Nephron progenitor cell (in vitro differentiated cells): ENCODE measurements at regions not wholly inside any gene's neighbourhood (a gene's known extent, or its start where the extent isn't known, plus 50 kb on each side); places are given as distances from the start of the nearest gene placed in this dataset.
A peak's percentile ranks its signal among the peaks of the same experiment; 100 is the strongest.

Experiments used
- DNase-seq: peaks from one replicate; pipeline ENCODE4 v3.0.0; 2021
- H3K27ac Mint-ChIP-seq: 2 replicates; pipeline ENCODE4 v1.8.0; 2021; ENCODE audit warnings: mild to moderate bottlenecking, moderate library complexity, mixed read lengths
- H3K27me3 Mint-ChIP-seq: 2 replicates; pipeline ENCODE4 v1.8.0; 2021; ENCODE audit warnings: mild to moderate bottlenecking, low read depth, mixed read lengths; ENCODE audit not compliant: poor library complexity
- H3K36me3 Mint-ChIP-seq: 2 replicates; pipeline ENCODE4 v1.8.0; 2021; ENCODE audit warnings: low read depth, mixed read lengths
- H3K4me1 Mint-ChIP-seq: 2 replicates; pipeline ENCODE4 v1.8.0; 2021; ENCODE audit warnings: mixed read lengths
- H3K4me3 Mint-ChIP-seq: 2 replicates; pipeline ENCODE4 v1.8.0; 2021; ENCODE audit warnings: mild to moderate bottlenecking, moderate library complexity, mixed read lengths
- H3K9me3 Mint-ChIP-seq: 2 replicates; pipeline ENCODE4 v1.8.0; 2021; ENCODE audit warnings: mild to moderate bottlenecking, moderate library complexity, mixed read lengths
- TF ChIP-seq, protein P1 (sequence below): fragments of 200-600 bp; sonication (generic); IDR thresholded peaks from 2 replicates; pipeline ENCODE4 v1.5.0; 2021; ENCODE audit warnings: antibody characterized with exemption

DNA sequence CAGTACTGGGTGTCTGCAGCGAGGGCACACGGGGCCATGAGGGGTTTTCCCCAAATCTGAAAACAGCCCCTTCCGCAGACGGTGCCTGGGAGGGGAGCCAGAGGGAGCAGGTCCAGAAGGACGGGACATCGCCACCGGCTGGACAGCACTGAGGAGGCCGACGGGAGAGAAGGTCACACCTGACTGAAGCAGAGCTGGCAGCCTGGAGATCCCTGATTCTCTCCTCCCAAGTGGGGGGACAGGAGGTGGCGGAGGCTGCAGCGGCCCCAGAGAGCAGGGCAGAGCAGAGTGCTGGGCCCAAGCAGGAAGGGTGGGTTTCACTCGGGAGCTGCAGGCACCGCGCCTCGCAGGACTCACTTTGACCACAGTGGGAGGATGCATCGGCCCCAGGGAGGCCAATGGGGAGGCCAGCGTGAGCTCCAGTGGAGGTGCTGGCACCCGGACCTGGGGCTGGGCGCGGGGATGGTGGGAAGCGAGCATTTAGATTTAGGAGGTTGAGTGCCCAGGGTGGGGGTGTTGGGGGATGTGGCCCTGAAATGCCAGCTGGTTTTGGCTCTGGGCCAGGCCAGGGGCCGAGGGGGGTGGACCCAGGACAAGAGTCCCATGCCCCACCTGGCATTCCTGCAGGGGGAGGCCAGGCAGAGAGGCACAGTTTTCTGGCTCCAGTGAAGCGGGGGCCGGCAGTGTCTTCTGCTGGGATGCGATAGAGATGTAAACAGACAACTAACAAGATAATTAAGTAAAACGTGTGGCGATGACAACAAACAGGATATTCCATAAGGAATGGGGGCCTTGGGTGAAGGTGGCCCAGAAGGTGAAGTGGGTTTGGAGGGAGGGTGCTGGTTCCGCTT, 92.3 kb upstream of the FGF3 start:
- peak; percentile 3 for DNase-seq
- H3K27ac Mint-ChIP-seq: no peak overlapping the region

DNA sequence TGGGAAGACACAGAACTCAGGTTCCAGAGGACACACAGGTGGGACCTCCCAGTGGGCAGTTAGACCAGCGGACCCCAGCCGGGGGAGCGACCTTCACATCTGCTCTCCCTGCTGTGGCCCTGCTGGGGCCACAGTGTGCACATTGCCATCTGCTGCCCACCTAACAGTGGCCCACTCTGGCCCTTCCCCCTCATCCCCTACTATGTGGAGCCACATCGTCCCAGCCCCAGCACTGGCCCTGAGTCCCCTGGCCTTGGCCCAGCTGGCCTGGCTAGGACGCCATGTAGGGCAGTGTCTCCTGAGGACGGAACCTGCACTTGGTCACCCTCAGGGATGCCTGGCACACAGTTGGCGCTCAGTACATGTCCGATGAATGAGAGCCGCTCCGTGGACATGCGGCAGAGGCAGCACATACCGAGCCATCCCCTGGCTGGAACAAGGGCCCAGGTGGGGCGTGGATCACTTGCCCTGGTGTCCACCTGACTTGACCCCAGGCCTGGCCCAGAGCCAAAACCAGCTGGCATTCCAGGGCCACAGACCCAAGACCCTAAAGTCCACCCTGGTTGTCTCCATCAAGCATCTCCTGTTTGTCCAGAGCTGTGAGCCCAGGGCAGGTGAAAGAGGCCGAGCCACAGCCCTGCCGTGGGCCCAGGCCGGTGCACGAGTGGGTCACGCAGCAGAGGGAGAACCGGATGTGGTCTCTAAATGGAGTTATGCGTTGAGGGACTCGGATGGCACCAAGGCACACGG, 93.1 kb upstream of the FGF3 start:
- peak; percentile 4 for DNase-seq
- no peaks in the 10 kb centered on the region for H3K36me3 Mint-ChIP-seq
- TF ChIP-seq, protein P1, sequence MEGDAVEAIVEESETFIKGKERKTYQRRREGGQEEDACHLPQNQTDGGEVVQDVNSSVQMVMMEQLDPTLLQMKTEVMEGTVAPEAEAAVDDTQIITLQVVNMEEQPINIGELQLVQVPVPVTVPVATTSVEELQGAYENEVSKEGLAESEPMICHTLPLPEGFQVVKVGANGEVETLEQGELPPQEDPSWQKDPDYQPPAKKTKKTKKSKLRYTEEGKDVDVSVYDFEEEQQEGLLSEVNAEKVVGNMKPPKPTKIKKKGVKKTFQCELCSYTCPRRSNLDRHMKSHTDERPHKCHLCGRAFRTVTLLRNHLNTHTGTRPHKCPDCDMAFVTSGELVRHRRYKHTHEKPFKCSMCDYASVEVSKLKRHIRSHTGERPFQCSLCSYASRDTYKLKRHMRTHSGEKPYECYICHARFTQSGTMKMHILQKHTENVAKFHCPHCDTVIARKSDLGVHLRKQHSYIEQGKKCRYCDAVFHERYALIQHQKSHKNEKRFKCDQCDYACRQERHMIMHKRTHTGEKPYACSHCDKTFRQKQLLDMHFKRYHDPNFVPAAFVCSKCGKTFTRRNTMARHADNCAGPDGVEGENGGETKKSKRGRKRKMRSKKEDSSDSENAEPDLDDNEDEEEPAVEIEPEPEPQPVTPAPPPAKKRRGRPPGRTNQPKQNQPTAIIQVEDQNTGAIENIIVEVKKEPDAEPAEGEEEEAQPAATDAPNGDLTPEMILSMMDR: no peak
- peaks cover 13% of the 10 kb centered on the region for H3K4me1 Mint-ChIP-seq
- H3K9me3 Mint-ChIP-seq: peaks cover 1% of the 10 kb centered on the region
- no peak overlapping the region for H3K27ac Mint-ChIP-seq
- no peak overlapping the region for H3K4me3 Mint-ChIP-seq
- H3K27me3 Mint-ChIP-seq: peaks cover 31% of the 10 kb centered on the region

More for the DNA sequence above, 92.3 kb upstream of the FGF3 start:
- Mint-ChIP-seq H3K4me3 (no peak overlapping the region), H3K9me3 (no peaks in the 10 kb centered on the region), H3K4me1 (peaks cover 19% of the 10 kb centered on the region), H3K27me3 (peaks cover 24% of the 10 kb centered on the region), H3K36me3 (no peaks in the 10 kb centered on the region)
- TF ChIP-seq, protein P1: no peak

DNA sequence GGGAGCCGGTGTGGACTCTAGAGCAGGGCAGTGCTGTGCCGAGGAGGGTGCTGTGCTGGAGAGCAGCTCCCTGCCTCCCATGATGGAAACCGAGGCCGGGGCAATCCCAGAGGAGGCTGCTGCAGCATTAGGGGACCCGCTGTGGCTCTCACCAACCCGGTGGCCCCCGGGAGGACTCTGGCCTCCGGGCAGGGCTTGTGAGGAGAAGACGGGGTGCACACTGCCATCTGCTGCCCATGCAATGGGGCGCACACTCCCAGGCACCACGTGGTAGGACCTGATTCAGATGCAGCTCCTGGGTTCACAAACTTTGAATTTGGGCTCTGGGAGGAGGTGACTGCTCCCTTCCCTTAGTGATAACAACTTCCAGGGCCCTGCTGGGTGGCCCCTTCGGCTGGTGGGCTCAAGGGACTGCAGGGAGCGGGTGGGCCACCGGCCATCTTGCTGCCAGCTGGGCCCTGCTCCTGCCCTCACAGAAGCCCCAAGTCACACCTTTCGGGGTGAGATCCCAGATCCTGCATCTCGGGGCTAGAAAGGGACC, 93.8 kb upstream of the FGF3 start:
- Mint-ChIP-seq H3K4me3 (no peak overlapping the region), H3K27ac (no peak overlapping the region), H3K4me1 (peaks cover 13% of the 10 kb centered on the region), H3K27me3 (peaks cover 33% of the 10 kb centered on the region), H3K36me3 (no peaks in the 10 kb centered on the region), H3K9me3 (peaks cover 5% of the 10 kb centered on the region)
- DNase-seq: peak; percentile 7
- TF ChIP-seq, protein P1: no peak

DNA sequence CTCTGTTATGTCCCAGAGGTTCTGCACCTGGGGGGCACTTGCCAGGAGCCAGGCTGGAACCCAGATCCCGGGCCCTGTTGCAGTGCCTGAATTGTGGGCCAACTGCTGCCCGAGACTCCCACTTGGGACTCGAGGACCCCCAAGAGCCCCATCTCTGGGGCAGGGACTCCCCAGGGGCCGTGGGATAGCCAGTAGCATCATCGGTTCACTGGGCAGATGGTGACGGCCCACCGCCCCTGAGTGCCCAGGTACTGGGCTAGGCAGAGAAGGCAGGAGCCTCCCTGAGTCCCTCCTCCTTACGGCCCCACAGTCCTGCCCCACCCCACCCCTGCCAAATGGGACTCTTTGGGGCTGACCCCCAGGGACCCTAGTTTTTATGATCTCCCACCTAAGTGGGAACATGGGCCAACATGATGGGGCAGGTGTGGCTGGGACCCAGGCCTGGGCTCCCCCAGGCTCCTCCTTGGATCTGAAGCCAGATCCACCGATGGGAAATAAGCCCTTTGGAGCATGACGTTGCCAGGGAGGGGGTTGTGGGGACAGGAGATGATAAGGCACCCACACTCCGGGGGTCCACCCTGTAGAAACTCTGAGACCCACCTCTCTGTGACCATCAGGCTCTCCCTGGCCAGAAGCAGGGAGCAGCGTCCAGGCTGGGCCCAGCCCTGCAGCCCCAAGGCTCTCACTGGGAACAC, 94.5 kb upstream of the FGF3 start:
- peak; percentile 2 for DNase-seq
- Mint-ChIP-seq H3K27ac (no peak overlapping the region), H3K27me3 (peaks cover 41% of the 10 kb centered on the region)

More for the DNA sequence above, 94.5 kb upstream of the FGF3 start:
- no peaks in the 10 kb centered on the region for H3K36me3 Mint-ChIP-seq
- peaks cover 7% of the 10 kb centered on the region for H3K4me1 Mint-ChIP-seq
- peaks cover 5% of the 10 kb centered on the region for H3K9me3 Mint-ChIP-seq
- TF ChIP-seq, protein P1: no peak
- no peak overlapping the region for H3K4me3 Mint-ChIP-seq
